ENCODE measurements at regions not wholly inside any gene's neighbourhood (a gene's known extent, or its start where the extent isn't known, plus 50 kb on each side); places are given as distances from the start of the nearest gene placed in this dataset.
"Not testable (repeated sequence)": the region's sequence is repeated elsewhere in the genome, so short reads cannot be mapped to it uniquely, and the experiment has no call there.

DNA sequence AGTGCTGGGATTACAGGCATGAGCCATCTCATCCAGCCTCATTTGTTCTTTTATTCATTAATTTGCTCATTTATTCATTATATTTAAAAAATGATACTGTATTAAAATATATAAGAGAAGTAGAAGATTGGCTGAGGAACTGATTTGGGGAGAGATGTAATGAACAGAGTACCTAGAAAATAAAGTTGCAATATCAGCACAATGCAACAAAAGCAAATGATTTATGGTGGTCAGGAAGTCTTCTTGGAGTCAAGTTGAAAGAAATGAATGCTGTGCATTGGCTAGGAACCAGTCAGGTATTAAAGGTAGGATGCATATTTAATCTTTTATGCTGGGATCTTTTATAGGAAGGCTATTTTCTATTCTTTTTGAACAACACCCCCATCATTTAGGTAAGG is 152.2 kb downstream of the C3orf38 start:
- no peak overlapping the region for H3K4me3 ChIP-seq (replicated peaks; ENCODE audit: insufficient read depth, low read length)
- no peak for TF ChIP-seq POLR2AphosphoS5 (IDR thresholded peaks at IDR 0.05; ENCODE audit: low read depth)
- TF ChIP-seq, protein P1, sequence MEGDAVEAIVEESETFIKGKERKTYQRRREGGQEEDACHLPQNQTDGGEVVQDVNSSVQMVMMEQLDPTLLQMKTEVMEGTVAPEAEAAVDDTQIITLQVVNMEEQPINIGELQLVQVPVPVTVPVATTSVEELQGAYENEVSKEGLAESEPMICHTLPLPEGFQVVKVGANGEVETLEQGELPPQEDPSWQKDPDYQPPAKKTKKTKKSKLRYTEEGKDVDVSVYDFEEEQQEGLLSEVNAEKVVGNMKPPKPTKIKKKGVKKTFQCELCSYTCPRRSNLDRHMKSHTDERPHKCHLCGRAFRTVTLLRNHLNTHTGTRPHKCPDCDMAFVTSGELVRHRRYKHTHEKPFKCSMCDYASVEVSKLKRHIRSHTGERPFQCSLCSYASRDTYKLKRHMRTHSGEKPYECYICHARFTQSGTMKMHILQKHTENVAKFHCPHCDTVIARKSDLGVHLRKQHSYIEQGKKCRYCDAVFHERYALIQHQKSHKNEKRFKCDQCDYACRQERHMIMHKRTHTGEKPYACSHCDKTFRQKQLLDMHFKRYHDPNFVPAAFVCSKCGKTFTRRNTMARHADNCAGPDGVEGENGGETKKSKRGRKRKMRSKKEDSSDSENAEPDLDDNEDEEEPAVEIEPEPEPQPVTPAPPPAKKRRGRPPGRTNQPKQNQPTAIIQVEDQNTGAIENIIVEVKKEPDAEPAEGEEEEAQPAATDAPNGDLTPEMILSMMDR (IDR thresholded peaks at IDR 0.05; ENCODE audit: insufficient read depth, low read length), result no peak
- no peak for TF ChIP-seq SPI1 (IDR thresholded peaks at IDR 0.05; ENCODE audit: borderline replicate concordance, low read depth)
- TF ChIP-seq, protein P2, sequence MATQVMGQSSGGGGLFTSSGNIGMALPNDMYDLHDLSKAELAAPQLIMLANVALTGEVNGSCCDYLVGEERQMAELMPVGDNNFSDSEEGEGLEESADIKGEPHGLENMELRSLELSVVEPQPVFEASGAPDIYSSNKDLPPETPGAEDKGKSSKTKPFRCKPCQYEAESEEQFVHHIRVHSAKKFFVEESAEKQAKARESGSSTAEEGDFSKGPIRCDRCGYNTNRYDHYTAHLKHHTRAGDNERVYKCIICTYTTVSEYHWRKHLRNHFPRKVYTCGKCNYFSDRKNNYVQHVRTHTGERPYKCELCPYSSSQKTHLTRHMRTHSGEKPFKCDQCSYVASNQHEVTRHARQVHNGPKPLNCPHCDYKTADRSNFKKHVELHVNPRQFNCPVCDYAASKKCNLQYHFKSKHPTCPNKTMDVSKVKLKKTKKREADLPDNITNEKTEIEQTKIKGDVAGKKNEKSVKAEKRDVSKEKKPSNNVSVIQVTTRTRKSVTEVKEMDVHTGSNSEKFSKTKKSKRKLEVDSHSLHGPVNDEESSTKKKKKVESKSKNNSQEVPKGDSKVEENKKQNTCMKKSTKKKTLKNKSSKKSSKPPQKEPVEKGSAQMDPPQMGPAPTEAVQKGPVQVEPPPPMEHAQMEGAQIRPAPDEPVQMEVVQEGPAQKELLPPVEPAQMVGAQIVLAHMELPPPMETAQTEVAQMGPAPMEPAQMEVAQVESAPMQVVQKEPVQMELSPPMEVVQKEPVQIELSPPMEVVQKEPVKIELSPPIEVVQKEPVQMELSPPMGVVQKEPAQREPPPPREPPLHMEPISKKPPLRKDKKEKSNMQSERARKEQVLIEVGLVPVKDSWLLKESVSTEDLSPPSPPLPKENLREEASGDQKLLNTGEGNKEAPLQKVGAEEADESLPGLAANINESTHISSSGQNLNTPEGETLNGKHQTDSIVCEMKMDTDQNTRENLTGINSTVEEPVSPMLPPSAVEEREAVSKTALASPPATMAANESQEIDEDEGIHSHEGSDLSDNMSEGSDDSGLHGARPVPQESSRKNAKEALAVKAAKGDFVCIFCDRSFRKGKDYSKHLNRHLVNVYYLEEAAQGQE (IDR thresholded peaks at IDR 0.05; ENCODE audit: insufficient replicate concordance, low read depth), result no peak
- no peak for TF ChIP-seq GABPA (IDR thresholded peaks at IDR 0.05; ENCODE audit: low read depth)
- DNase-seq (ENCODE audit: low read depth in 1 of 2, low spot score in 1 of 2), result no peak
- no peaks in the 10 kb centered on the region for H3K27me3 ChIP-seq (ENCODE audit: insufficient read depth, poor library complexity, severe bottlenecking)
- no peak overlapping the region for H3K27ac ChIP-seq (replicated peaks)

DNA sequence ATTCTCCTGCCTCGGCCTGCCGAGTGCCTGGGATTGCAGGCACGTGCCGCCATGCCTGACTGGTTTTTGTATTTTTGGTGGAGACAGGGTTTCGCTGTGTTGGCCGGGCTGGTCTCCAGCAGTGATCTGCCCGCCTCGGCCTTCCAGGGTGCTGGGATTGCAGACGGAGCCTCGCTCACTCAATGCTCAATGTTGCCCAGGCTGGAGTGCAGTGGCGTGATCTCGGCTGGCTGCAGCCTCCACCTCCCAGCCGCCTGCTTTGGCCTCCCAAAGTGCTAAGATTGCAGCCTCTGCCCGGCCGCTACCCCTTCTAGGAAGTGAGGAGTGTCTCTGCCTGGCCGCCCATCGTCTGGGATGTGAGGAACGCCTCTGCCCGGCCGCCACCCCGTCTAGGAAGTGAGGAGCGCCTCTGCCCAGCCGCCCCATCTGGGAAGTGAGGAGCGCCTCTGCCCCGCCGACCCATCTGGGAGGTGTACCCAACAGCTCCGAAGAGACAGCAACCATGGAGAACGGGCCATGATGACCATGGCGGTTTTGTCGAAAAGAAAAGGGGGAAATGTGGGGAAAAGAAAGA is 153.7 kb downstream of the C3orf38 start:
- H3K27ac ChIP-seq (replicated peaks); H3K27me3 ChIP-seq (ENCODE audit: insufficient read depth, poor library complexity, severe bottlenecking); DNase-seq (ENCODE audit: low read depth in 1 of 2, low spot score in 1 of 2); H3K4me3 ChIP-seq (replicated peaks; ENCODE audit: insufficient read depth, low read length): not testable (repeated sequence)

DNA sequence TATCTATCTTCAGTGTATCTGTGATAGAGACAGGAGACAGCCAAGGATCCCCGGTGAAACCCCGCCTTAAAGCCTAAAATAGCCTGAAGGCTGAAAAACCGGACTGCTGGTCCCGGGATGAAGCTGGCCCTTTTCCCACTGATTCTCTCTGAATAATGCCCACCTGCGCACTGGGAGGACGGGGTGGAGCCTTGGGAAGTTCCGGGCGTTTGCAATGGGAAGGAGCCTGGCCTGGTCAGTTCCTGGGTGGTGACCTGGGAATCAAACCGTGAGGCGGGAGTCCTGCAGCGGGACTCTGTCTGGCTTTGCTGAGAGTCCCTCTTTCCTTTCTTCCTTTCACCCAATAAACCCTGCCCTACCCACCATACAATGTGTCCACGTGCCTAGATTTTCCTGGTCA is 157.9 kb downstream of the C3orf38 start:
- Histone ChIP-seq H3K27ac (replicated peaks) (no peak overlapping the region), H3K4me3 (replicated peaks; ENCODE audit: insufficient read depth, low read length) (no peak overlapping the region), H3K27me3 (ENCODE audit: insufficient read depth, poor library complexity, severe bottlenecking) (no peaks in the 10 kb centered on the region)
- DNase-seq (ENCODE audit: low read depth in 1 of 2, low spot score in 1 of 2), result no peak
- TF ChIP-seq GABPA (IDR thresholded peaks at IDR 0.05; ENCODE audit: low read depth) (no peak), SPI1 (IDR thresholded peaks at IDR 0.05; ENCODE audit: borderline replicate concordance, low read depth) (no peak), POLR2AphosphoS5 (IDR thresholded peaks at IDR 0.05; ENCODE audit: low read depth) (no peak)
- TF ChIP-seq, protein P2 (IDR thresholded peaks at IDR 0.05; ENCODE audit: insufficient replicate concordance, low read depth), result no peak
- TF ChIP-seq, protein P1 (IDR thresholded peaks at IDR 0.05; ENCODE audit: insufficient read depth, low read length), result no peak

DNA sequence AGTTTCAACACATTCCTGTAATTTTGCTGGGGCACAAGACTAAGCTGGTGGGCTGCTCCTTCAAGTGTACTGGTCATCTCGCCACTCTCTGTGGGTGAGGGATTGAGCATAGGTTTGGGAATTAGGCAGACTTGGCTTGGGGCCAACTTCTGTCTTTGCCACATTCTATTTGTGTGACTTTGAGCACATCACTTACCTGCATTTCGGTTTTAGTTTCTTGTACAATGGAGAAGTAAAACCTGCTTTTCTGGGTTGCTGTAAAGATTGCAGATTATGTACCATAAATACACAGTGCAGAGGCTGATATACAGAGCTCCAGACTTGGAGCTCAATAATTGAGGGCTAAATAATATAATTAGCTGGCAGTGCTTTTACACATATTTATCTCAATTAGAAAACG is 162.1 kb downstream of the C3orf38 start:
- DNase-seq (ENCODE audit: low read depth in 1 of 2, low spot score in 1 of 2), result no peak
- Histone ChIP-seq H3K27me3 (ENCODE audit: insufficient read depth, poor library complexity, severe bottlenecking) (no peaks in the 10 kb centered on the region), H3K27ac (replicated peaks) (no peak overlapping the region), H3K4me3 (replicated peaks; ENCODE audit: insufficient read depth, low read length) (no peak overlapping the region)
- TF ChIP-seq POLR2AphosphoS5 (IDR thresholded peaks at IDR 0.05; ENCODE audit: low read depth), result no peak
- TF ChIP-seq, protein P2 (IDR thresholded peaks at IDR 0.05; ENCODE audit: insufficient replicate concordance, low read depth), result no peak
- no peak for TF ChIP-seq SPI1 (IDR thresholded peaks at IDR 0.05; ENCODE audit: borderline replicate concordance, low read depth)
- TF ChIP-seq, protein P1 (IDR thresholded peaks at IDR 0.05; ENCODE audit: insufficient read depth, low read length), result no peak
- no peak for TF ChIP-seq GABPA (IDR thresholded peaks at IDR 0.05; ENCODE audit: low read depth)
